HG02642 (cell line): ENCODE measurements at regions not wholly inside any gene's neighbourhood (a gene's known extent, or its start where the extent isn't known, plus 50 kb on each side); places are given as distances from the start of the nearest gene placed in this dataset.

Source experiments
- ATAC-seq: cut with Tn5 transposase; IDR thresholded peaks from one replicate; pipeline ENCODE4 v1.9.1; 2021; ENCODE audit warnings: mild to moderate bottlenecking; ENCODE audit not compliant: unreplicated experiment, poor library complexity

DNA sequence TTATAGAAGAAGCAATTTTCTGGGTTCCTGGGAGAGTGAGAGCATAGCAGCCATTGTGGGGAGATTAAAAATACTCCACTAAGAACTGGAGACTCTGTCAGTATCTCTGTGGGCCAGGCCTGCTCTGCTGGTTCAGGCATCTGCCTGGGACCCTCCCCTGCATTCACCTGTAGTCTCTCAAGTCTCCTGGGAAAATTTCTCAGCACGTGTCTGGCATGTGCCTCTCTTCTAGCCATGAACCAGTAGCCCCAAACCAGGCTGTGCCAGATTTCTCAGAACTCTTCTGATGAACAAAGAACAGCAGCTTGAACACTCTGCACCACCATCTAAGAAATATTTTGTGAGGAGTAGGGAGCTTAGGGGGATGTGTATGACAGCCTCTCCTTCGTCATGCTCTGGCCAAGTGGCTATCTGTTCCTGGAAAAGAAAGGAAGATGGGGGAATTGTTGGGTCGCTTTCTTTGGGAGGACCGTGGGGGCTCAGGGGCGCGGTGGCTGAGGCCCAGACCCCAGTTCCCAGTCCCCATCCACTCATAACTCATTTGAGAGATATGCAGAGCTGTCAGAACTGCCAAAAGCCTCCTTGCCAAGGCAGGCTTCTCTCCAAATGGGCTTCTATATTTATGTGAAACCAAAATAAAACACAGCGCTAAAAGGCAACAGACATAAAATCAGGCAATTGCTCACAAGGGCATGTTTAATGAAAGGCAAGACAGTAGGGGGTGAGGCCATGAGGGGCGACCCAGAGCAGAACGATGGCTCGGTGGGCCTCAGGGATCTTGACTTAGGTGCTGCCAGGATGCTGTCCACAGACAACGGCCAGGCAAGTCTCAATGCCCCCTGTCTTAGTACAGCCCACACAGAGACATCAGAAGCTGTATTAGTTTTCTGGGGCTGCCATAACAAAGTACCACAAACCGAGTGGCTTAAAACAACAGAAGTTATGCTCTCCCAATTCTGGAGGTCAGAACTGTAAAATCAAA, 114.7 kb upstream of the TNP1 start:
- ATAC-seq = no peak

DNA sequence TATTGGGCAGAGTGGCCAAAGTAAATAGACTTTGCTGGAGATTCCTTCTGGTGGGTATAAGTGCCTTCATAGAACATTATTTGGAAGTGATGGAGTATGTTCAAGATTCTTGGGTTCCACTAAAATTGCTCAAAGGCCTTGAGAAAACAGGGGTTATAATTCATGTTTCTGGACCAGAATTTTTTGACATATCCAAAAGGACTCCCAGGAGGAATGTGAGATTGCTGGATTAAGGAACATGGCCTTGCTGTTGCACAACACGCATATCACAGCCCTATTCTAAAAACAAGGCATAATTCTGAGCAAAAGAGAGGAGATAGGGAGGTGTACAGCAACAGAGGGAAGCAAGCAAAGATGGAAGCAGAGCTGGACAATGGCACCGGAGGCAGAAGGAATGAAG, 111.7 kb upstream of the TNP1 start:
- ATAC-seq = no peak

DNA sequence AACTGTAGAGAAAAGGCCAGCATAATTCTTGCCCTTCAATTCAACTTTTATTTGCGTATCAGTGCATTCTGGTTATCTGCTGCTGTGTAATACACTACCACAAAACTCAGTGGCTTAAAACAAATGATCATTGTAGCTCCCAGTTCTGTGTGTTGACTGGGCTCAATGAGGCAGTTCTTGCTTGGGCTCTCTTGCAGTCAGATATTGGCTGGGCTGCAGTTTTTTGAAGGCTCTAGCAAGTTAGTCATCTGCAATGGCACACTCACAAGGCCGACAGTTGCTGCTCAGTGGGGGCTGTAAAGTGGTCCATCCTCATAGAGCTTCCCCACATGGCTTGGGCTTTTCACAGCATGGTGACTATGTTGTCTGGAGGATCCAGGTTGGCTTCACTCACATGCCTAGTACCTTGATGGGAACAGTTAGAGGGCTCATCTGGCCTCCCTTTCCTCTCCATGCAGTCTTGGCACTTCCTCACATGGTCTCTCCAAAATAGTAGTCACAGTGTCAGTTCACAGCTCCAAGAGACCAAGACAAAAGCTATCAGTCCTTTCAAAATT, 110.6 kb upstream of the TNP1 start:
- no peak for ATAC-seq

DNA sequence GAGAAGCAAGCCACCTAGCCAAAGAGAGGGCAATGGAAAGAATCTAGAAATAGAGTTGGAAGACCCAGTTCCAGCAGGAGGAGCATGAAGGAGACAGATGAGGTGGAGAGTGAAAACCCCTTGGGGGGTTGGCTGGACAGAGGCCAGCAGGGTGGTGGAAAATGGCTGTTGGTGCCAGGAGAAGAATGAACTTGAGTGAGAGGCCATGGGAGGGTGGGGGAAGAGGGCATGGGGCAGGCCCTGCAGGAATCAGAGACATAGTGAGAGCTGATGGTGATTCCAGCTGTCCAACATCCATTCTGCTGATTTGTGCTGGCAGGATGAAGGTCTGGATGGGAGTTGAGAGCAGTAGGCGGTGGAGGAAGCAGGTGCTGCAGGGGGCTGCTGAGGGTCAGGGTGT, 108.0 kb upstream of the TNP1 start:
- no peak for ATAC-seq

DNA sequence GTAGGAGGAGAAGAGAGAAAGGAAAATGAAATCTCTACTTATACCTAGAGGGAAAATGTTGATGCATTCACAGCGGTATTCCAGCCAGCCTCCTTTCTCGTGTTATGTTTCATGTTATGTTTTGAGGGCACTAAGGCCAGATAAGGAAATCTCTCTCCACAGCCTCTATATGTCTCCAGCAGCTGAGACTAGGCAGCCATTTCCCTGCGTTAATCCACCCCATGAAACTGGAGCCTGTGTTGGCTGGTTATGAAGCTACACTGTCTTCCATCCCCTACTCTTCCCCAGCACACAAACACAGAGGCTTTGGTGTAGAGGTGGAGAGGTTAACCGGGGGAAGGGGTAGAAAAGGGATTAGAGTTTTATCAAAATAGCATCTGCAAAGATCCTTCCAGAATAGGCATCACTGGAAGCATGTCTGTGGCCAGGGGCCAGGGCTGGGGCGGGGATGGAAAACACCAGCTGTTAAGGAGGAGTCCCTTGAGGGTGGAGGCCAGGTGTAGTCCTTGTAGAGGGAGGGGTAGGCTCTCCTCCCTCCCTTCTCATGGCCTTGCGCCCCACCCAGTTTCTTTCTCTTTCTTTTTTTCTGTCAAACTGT, 100.9 kb upstream of the TNP1 start:
- no peak for ATAC-seq

DNA sequence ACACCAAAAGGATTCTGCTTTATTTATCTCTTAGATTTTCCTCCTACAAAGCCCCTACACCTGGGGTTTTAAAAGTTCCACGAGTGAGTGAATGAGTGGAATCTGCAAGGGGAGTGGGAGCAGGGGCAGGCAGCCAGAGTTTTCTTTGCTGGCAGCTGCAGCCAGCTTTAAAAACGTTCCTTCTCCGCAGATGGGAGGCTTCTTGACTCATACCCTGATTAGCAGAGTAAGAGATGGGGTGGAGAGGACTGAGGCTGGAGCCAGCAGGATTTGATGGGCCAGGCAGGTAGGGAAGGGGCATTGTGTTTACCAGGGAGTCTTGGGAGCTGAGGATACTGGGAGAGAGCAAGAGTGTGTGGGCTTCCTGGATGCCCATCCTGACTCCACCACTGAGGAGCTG, 99.6 kb upstream of the TNP1 start:
- no peak for ATAC-seq

DNA sequence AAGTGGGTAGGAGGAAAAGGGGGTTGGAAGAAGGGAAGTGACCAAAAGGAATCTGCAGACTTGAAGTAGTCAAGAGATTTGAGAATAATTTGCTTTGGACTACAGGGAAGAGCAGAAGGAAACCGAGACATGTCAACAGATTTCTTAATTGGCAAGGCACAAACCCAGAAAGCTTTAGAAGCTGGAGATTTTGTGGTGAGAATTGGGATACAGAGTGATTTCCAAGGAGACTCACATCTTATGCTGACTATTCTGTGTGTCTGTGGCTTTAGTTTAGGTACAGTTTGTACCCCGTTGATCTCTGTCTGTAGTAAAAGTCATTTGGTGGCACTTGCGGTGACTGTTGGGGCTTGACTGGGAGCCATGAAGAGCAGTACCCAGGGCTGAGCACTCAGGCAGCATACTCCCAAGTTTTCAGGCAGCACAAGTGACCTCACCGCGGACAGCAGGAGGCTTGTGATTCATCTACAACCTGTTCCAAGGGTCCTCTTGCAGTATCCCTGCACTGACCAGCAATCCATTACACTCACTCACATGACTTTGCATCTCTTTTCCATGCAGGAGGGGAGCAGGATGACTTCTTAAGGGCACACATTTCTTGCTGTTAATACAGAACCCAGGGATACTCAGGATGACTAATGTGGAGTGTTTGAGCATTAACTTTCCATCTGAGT, 97.1 kb upstream of the TNP1 start:
- ATAC-seq = no peak

DNA sequence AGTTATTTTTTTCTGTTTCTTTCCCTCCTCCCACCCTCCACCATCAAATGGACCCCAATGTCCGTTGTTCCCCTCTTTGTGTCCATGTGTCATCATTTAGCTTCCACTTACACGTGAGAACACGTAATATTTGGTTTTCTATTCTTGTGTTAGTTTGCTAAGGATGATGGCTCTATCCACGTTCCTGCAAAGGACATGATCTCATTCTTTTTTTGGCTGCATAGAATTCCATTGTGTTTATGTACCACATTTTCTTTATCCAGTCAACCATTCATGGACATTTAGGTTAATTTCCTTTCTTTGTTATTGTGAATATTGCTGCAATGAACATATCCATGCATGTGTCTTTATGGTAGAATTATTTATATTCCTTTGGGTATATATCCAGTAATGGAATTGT, 91.3 kb upstream of the TNP1 start:
- ATAC-seq = no peak

DNA sequence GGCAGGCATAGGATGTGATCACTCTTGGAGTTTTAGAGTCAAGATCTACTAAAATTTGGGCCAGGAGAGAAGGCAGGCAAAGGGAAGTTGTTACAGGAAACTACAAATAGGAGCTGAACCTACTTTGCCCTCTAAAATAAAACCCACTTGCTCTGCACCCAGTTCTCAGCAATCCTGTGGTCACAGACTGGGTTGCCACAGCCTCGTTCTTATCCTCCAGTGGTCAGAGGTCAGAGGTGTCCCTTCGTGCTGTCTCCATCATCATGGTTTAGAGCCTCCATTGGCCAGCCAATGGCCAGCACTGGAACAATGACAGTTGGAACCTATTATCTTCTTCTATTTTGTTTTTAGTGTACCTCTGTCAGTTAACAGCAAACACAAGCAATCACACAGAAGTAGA, 90.7 kb upstream of the TNP1 start:
- ATAC-seq = peak; percentile 24

DNA sequence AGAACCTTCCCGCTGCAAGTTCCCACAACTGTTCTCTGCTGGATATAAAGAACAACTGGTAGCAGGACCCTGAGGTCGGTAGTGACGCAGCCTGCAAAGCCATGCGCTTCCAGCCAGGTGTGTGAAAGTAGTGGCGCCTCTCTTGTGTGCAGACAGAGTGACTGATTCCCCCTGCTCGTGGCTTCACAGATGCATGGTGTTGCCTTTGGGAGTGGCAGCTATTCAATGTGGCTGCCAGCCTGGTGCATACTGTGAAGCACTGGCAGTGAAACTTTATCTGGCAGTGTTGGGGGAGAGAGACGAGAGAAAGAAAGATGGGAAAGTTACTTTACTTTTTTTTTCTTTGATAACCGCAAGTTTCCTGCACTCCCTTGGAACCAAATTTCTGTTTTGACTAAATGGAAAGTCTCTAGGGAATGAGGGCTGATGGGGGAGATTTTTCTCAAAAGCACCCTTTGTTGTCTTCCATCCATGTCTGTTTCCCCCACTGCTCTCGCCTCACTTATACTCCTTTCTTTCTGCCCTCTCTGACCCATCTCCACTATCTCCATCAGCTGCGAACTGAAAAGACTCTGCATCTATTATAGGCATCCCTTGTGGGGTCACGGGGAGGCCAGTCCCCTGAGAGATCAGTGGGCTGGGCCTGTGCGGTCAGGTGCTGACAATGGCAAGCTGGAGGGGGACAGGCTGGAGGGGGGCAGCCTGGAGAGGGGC, 90.0 kb upstream of the TNP1 start:
- peak; percentile 70 for ATAC-seq

DNA sequence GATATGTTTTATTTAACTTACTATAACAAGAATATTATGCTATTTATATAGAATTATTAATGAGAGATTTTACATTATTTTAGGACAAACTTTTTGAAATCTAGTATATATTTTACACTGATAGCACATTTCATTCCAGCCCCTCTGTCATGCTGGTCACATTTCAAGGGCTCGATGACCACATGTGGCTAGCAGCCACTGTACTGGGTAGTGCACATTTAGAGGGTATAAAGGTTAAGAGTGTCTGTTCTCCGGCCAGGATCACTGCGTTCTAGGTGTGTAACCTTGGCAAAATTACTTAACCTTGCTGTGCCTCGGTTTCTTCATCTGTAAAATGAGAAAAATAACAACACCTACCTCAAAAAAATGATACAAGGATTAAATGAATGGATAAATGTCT, 87.2 kb upstream of the TNP1 start:
- no peak for ATAC-seq

DNA sequence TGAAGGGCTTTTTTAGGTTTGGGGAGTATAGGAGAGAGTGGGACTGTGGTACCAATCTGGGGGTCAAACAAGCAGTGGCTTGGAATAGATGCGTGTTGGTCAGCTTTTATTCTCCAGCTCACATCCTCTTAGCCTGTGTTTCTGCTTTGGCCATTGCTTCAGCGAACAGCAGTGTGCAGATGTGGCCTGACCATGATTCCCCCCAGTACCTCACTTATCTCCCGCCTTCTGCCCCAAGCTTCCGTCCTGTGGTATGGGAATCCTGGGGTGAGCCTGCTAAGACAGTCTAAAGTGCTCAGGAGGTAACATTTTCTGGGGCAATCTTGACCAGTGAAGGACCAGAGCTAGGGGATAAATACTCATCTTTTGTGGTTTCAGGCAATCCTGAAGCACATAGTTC, 84.9 kb upstream of the TNP1 start:
- ATAC-seq = no peak

DNA sequence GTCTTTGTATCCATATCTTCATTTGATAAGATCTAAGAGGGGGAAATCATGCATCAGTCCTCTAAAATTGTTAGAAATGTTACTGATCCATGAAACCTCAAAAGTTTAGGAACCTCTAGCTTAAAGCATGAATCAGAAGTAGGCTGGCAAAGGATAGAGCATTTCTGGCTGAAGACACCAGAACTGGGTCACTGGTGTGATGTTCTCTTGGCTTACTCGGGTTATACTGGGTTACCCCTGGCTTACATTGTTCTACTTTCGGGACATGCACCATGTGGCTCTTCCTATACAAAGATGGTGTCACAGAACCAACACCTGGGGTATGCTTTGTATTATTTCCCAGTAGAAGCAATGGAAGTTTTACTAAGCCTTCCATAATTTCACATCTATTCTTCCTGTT, 83.2 kb upstream of the TNP1 start:
- ATAC-seq = no peak

DNA sequence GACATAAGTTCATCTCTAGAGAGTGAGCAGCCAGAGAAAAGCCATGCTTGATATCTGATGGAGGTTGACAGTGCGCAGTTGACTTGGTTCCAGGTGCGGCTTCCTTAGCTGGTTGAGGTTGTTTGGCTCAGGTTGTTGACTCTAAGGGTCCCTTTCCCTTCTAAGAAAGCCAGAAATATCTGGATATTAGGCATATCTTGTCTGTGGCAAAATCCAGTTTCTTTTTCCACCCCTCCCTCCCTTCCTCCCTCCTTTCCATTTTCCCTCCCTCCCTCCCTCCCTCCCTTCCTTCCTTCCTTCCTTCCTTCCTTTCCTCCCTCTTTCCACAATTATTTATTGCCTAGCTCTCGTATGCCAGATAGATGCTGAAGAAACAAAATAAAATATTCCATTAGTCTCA, 82.6 kb upstream of the TNP1 start:
- no peak for ATAC-seq

DNA sequence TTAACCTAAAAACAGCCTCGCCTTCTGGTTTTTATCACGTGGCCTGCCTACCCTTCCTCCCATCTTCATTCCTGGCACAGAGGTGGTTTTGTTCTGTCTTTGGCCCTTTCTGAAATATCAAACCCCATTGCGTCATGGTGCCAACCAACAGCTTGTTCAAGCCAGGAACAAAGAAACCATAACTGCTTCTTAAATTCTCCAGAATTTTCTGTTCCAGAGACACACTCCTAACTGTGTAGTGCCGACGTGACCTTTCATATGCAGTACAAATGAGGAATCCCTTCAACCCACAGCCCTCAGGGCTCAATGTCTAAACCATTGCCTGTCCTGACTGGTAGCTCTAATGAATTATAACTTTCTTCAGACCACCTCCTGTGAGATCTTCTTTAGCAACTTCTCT, 82.2 kb upstream of the TNP1 start:
- ATAC-seq = no peak

DNA sequence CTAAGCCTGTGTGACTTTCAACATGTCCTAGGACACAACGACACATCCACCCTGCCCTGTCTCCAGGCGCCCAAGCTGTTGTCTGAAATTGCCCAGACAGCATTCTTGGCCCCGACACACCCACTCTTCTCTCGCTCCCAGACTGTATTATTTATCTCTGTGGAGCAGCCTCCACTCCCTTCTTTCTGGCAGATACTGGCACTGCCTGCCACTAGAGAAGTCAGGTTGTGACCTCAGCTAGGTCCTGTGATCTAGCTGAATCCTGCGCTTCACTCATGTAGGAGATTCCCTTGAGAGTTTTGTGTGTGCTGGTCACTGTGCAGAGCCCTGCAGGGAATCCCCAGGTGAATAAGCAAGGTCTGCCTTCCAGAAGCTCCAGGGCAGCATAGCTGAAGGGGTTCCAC, 77.1 kb upstream of the TNP1 start:
- ATAC-seq = no peak

DNA sequence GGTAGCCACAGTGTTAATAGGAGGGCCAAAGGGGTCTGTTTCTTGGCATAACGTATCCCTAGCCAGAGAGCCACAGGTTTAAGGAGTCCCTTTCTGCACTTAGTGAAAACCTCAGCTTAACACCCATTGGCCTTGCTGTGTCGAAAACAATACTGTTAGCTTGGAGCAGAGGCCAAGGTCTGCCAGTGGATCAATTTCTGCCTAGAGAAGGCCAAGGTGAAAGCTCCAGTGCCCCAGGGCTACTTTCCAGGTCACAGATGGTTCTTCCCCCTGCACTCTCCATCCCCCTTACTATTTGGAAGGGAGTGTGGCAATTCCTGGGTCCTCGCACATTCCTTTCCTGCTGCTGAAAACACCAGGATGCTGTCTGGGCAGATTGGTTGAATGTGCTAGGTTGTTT, 74.8 kb upstream of the TNP1 start:
- ATAC-seq = no peak

DNA sequence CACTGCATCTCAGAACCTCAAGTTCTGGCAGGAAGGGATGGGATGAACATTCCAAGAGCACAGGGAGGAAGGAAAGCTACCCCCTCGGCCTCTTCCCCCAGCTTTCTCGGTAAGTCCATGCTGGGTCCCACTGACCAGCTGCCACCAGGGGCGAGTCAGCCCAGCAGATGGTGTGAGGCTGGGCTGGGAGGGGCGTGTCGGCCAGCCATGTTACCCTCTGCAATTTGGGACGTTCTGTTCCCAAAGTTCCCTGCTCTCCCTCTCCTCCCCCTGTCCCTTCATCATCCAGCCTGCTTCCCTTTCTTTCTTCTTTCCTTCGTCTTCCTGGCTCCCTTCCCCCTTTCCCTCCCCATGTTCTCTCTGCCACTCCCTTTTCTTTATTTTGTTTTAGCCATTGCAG, 74.3 kb upstream of the TNP1 start:
- ATAC-seq = no peak

DNA sequence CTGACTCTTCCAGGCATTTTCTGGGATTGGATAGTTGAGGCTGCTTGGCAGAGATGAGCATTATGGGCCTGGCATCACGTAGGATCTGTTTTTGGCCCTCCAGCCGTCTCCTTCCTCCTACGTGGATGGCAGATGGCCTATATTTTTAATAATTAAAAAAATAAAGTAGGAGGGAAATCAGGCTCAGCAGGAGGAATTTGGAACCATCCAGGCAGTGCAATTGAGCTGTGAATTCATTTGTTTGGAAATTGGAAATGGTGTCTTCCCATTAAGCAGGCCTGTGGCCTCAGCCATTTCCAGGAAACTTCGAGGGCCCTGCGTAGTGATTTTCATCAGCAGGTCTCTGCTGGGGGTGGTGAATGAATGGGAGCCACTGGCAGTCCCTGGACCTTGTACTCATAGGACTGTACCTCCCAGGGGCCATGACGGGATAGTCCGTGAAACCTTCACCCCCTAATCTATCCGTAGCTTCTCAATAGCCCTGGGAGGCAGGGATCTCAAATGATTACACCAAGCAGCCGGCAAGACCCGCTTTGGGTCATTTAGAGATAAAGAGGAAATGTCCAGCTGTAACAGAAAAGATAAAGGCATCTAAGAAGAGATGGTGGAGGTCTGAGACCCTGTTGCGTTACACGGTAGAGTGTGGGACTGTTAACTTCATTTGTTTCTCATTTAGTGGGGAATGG, 73.1 kb upstream of the TNP1 start:
- ATAC-seq = no peak
